MCF 10A (cell line): ENCODE measurements at regions not wholly inside any gene's neighbourhood (a gene's known extent, or its start where the extent isn't known, plus 50 kb on each side); places are given as distances from the start of the nearest gene placed in this dataset.

ENCODE experiments used
- BruUV-seq: library from RNA; stranded (reverse); fragments of 400-500 nt; replicated peaks from 2 replicates; lab custom pipeline; 2021; lab: Mats Ljungman, UMichigan
- CTCF ChIA-PET: fragments of 300-600 bp; sonication (Branson Sonifier 250); formaldehyde crosslinking; extraction: SDS; loops from one replicate; lab custom pipeline; 2021; ENCODE audit warnings: antibody characterized with exemption, inconsistent platforms; lab: Yijun Ruan, JAX
- POLR2A ChIA-PET: fragments of 300-600, 350-650 bp; sonication (Branson Sonifier 250); formaldehyde crosslinking; extraction: SDS; loops from one replicate; lab custom pipeline; 2020; ENCODE audit warnings: antibody characterized with exemption, inconsistent platforms; lab: Yijun Ruan, JAX
- DNase-seq: peaks from one replicate; pipeline ENCODE4 v3.0.0-alpha.2; 2018; ENCODE audit not compliant: unreplicated experiment
- H3K27ac Mint-ChIP-seq: one replicate; pipeline ENCODE4 v1.8.0; 2022; ENCODE audit warnings: mild to moderate bottlenecking, low read depth, mixed read lengths; ENCODE audit not compliant: unreplicated experiment
- H3K27me3 Mint-ChIP-seq: one replicate; pipeline ENCODE4 v1.8.0; 2022; ENCODE audit warnings: mixed read lengths; ENCODE audit not compliant: insufficient read depth, unreplicated experiment
- H3K36me3 Mint-ChIP-seq: one replicate; pipeline ENCODE4 v1.8.0; 2022; ENCODE audit warnings: mild to moderate bottlenecking, moderate library complexity, mixed read lengths; ENCODE audit not compliant: insufficient read depth, unreplicated experiment
- H3K4me1 Mint-ChIP-seq: one replicate; pipeline ENCODE4 v1.8.0; 2022; ENCODE audit warnings: mixed read lengths; ENCODE audit not compliant: insufficient read depth, unreplicated experiment
- H3K4me3 Mint-ChIP-seq: one replicate; pipeline ENCODE4 v1.8.0; 2022; ENCODE audit warnings: mild to moderate bottlenecking, moderate library complexity, mixed read lengths; ENCODE audit not compliant: unreplicated experiment
- H3K9me3 Mint-ChIP-seq: one replicate; pipeline ENCODE4 v1.8.0; 2022; ENCODE audit warnings: mixed read lengths; ENCODE audit not compliant: unreplicated experiment
- intact Hi-C: fragments of 100-400 bp; cut with micrococcal nuclease; formaldehyde crosslinking; loops from 2 replicates; pipeline ENCODE4 v1.14.1; 2022
- TF ChIP-seq, protein P1 (sequence below): fragments of 200-600 bp; IDR thresholded peaks from one replicate; pipeline ENCODE4 v1.8.0; 2022; ENCODE audit warnings: antibody characterized with exemption, mild to moderate bottlenecking; ENCODE audit not compliant: unreplicated experiment

DNA sequence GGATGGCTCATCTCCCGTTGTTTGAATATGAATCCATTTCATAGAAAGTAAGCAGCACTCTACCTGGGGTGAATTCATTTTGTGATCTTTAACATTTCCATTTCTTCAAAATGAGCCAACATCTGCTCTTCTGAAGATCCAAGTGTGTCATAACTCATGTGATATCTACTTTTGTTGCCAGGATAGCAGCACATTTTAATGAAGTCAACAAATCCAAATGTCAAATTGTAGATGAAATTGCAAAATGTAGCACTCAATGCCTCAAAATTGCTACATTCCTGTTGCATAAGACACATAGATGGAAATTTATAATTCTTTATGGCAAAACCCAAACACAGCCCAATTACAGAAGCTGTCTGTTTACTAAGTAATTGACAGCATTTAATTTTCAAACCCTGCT is 360.7 kb downstream of the TMX3 start:
- no peak for DNase-seq
- peaks cover 17% of the 10 kb centered on the region for H3K9me3 Mint-ChIP-seq
- H3K27ac Mint-ChIP-seq, result no peak overlapping the region
- POLR2A ChIA-PET, result no interaction called here
- H3K27me3 Mint-ChIP-seq, result no peaks in the 10 kb centered on the region
- H3K4me1 Mint-ChIP-seq, result no peaks in the 10 kb centered on the region
- no TSS peak for BruUV-seq
- CTCF ChIA-PET, result interaction anchor here (0.6 kb wide), 1 partner anchor 157 kb away, joined by 3 read pairs; no protein-coding TSS in a partner anchor
- H3K4me3 Mint-ChIP-seq, result no peak overlapping the region
- intact Hi-C loops, result no loop called here
- H3K36me3 Mint-ChIP-seq, result no peaks in the 10 kb centered on the region
- TF ChIP-seq, protein P1, sequence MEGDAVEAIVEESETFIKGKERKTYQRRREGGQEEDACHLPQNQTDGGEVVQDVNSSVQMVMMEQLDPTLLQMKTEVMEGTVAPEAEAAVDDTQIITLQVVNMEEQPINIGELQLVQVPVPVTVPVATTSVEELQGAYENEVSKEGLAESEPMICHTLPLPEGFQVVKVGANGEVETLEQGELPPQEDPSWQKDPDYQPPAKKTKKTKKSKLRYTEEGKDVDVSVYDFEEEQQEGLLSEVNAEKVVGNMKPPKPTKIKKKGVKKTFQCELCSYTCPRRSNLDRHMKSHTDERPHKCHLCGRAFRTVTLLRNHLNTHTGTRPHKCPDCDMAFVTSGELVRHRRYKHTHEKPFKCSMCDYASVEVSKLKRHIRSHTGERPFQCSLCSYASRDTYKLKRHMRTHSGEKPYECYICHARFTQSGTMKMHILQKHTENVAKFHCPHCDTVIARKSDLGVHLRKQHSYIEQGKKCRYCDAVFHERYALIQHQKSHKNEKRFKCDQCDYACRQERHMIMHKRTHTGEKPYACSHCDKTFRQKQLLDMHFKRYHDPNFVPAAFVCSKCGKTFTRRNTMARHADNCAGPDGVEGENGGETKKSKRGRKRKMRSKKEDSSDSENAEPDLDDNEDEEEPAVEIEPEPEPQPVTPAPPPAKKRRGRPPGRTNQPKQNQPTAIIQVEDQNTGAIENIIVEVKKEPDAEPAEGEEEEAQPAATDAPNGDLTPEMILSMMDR, result no peak

DNA sequence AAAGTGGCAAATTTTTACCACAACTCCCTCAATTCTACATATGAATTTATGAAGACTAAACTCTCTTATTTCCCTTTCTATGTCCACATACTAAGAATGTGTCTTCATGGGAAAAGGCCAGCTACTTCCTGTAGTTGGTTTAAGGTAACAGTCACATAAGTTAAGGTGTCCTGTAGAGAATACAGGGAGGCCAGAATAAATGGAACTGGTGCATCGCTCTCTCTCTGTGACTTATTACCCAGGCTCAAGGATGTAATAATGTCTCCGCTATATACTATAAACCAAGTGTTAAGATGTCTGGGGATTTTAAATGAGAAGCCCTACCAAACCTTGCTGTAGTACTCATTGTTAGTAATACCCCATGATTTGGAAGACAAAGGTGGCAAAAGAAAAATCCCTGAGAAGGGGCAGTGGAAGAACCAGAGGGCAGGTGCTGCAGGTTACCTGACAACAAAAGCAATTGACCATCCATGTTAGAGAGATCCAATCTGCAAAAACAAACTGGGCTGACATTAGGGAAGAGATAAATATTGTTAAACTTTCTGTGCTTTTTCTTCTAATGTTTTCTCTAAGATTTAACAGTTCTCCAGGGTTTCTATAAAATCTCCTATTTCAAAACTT is 372.8 kb downstream of the TMX3 start:
- no peak overlapping the region for H3K4me3 Mint-ChIP-seq
- ChIA-PET POLR2A (no interaction called here), CTCF (no interaction called here)
- H3K4me1 Mint-ChIP-seq, result no peaks in the 10 kb centered on the region
- no peaks in the 10 kb centered on the region for H3K9me3 Mint-ChIP-seq
- H3K36me3 Mint-ChIP-seq, result no peaks in the 10 kb centered on the region
- intact Hi-C loops, result no loop called here
- DNase-seq, result no peak
- H3K27me3 Mint-ChIP-seq, result no peaks in the 10 kb centered on the region
- TF ChIP-seq, protein P1, result no peak
- no peak overlapping the region for H3K27ac Mint-ChIP-seq
- no TSS peak for BruUV-seq

DNA sequence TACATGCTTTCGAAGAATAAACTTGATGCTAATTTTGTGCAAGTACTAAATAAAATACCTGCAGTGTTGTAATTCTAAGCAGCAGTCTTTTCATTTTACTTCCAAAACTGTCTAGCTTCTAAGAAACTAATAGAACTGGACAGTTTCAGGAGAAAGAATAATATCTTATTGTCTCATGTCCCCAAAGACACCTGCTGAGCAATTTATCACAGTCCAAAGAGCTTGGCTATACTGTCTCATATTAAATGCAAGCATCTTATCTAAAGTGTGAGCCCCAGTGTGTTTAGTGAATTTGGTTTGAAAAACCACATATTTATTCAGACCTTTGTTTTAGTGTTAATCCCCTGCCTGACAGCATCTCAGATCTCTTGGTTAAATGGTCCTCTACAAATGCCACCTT is 374.3 kb downstream of the TMX3 start:
- intact Hi-C loops, result no loop called here
- Mint-ChIP-seq H3K4me1 (no peaks in the 10 kb centered on the region), H3K27ac (no peak overlapping the region), H3K36me3 (no peaks in the 10 kb centered on the region), H3K9me3 (no peaks in the 10 kb centered on the region), H3K4me3 (no peak overlapping the region), H3K27me3 (no peaks in the 10 kb centered on the region)
- BruUV-seq, result no TSS peak
- ChIA-PET POLR2A (interaction anchor here (0.6 to 0.7 kb wide), 2 partner anchors 136 to 508 kb away, joined by 3 read pairs; no protein-coding TSS in a partner anchor), CTCF (no interaction called here)
- TF ChIP-seq, protein P1, result no peak
- no peak for DNase-seq

DNA sequence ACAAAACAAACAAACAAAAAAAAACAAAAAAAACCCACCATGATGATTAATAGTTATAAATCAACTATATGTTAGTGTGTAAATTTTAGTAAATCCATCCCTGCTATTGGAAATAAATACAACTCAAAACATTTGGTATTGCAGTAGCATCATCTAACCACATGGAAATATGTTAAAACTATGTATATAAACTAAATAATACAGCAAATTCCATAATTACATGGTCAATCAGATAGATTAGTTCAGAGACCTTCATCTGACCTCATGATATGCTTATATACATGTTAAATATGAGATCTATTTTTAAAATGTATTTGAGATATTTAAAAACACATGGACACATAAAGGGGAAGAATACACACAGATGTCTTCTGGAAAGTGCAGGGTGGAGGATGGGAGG is 384.2 kb downstream of the TMX3 start:
- no peak overlapping the region for H3K27ac Mint-ChIP-seq
- no TSS peak for BruUV-seq
- H3K27me3 Mint-ChIP-seq, result no peaks in the 10 kb centered on the region
- H3K4me3 Mint-ChIP-seq, result no peak overlapping the region
- ChIA-PET CTCF (interaction anchor here (0.7 kb wide), 1 partner anchor 160 kb away, joined by 3 read pairs; no protein-coding TSS in a partner anchor), POLR2A (no interaction called here)
- intact Hi-C loops, result no loop called here
- no peaks in the 10 kb centered on the region for H3K36me3 Mint-ChIP-seq
- H3K4me1 Mint-ChIP-seq, result no peaks in the 10 kb centered on the region
- no peak for DNase-seq
- TF ChIP-seq, protein P1, result no peak
- no peaks in the 10 kb centered on the region for H3K9me3 Mint-ChIP-seq
